Panc1 (cell line): ENCODE measurements at regions not wholly inside any gene's neighbourhood (a gene's known extent, or its start where the extent isn't known, plus 50 kb on each side); places are given as distances from the start of the nearest gene placed in this dataset.

Experiments used
- ATAC-seq: fragments of 200-7000 bp; cut with Tn5 transposase; 2 replicates; pipeline ENCODE4 v1.9.1; 2020; ENCODE audit warnings: mild to moderate bottlenecking, moderate library complexity
- BruUV-seq: library from RNA; stranded (reverse); fragments of 400-500 nt; replicated peaks from 2 replicates; lab custom pipeline; 2021; lab: Mats Ljungman, UMichigan
- CTCF ChIA-PET: fragments of 300-600 bp; sonication (Branson Sonifier 250); formaldehyde crosslinking; loops from one replicate; lab custom pipeline; 2022; ENCODE audit warnings: antibody characterized with exemption; lab: Charles Lee
- POLR2A ChIA-PET: fragments of 300-600 bp; sonication (Branson Sonifier 250); formaldehyde crosslinking; loops from one replicate; lab custom pipeline; 2022; ENCODE audit warnings: antibody characterized with exemption; lab: Charles Lee
- DNase-seq: peaks from one replicate; pipeline ENCODE4 v3.0.0-alpha.2; 2010; ENCODE audit warnings: low read depth, low spot score
- H3K27ac ChIP-seq: 2 replicates; pipeline ENCODE4 v1.5.1; 2011; ENCODE audit warnings: mild to moderate bottlenecking, low read length, inconsistent platforms
- H3K27me3 ChIP-seq: fragments of 200-500 bp; sonication (Bioruptor generic); 2 replicates; pipeline ENCODE4 v1.6.0; 2014; ENCODE audit warnings: low read length, inconsistent platforms; ENCODE audit not compliant: control insufficient read depth, insufficient read depth
- H3K36me3 ChIP-seq: fragments of 200-500 bp; sonication (Bioruptor generic); 2 replicates; pipeline ENCODE4 v1.5.1; 2014; ENCODE audit warnings: inconsistent platforms, mild to moderate bottlenecking, low read length, moderate library complexity; ENCODE audit not compliant: control insufficient read depth, insufficient read depth
- H3K4me1 ChIP-seq: 2 replicates; pipeline ENCODE4 v1.5.1; 2011; ENCODE audit warnings: inconsistent platforms, mild to moderate bottlenecking, low read length, moderate library complexity; ENCODE audit not compliant: control insufficient read depth, insufficient read depth
- H3K4me3 ChIP-seq, 2 experiments: 2 replicates each; pipeline ENCODE4 v1.5.1; 2011 to 2012; ENCODE audit warnings: low read depth in 2 of 2, low read length in 2 of 2, mild to moderate bottlenecking in 2 of 2, inconsistent platforms in 1 of 2, moderate library complexity in 1 of 2
- H3K9me3 ChIP-seq: fragments of 200-500 bp; sonication (Bioruptor generic); 2 replicates; pipeline ENCODE4 v1.5.1; 2014; ENCODE audit warnings: low read depth, mild to moderate bottlenecking, inconsistent platforms, low read length, moderate library complexity; ENCODE audit not compliant: control insufficient read depth, insufficient read depth
- POLR2AphosphoS5 ChIP-seq: IDR thresholded peaks from 2 replicates; pipeline ENCODE4 v1.6.1; 2012; ENCODE audit warnings: mild to moderate bottlenecking, low read depth, low read length, moderate library complexity
- SIN3A ChIP-seq: IDR thresholded peaks from 2 replicates; pipeline ENCODE4 v1.6.1; 2012; ENCODE audit warnings: low read depth, mild to moderate bottlenecking, low read length, moderate library complexity, borderline replicate concordance; ENCODE audit not compliant: insufficient read depth
- TCF7L2 ChIP-seq: IDR thresholded peaks from 2 replicates; pipeline ENCODE4 v1.6.1; 2011; ENCODE audit warnings: mild to moderate bottlenecking, low read depth, low read length, inconsistent platforms
- in situ Hi-C: cut with HindIII; loops from 2 replicates; pipeline ENCODE4 v1.10.0; 2016; ENCODE audit warnings: low sequenced_read_pairs, low pct_unique_long_range_greater_than_20kb
- intact Hi-C: fragments of 100-400 bp; cut with micrococcal nuclease; formaldehyde crosslinking; loops from one replicate; pipeline ENCODE4 v1.10.0; 2022; ENCODE audit not compliant: unreplicated experiment
- TF ChIP-seq, protein P1 (sequence below), 2 experiments: IDR thresholded peaks; 2 replicates each; pipeline ENCODE4 v1.6.1; 2011 to 2012; ENCODE audit warnings: low read depth in 2 of 2, control low read depth in 1 of 2, low read length in 1 of 2, mild to moderate bottlenecking in 1 of 2, moderate library complexity in 1 of 2; ENCODE audit not compliant: insufficient read depth in 1 of 2
- TF ChIP-seq, protein P2 (sequence below): fragments of 450-650 bp; IDR thresholded peaks from 2 replicates; pipeline ENCODE4 v1.5.1; 2017; ENCODE audit warnings: mild to moderate bottlenecking

DNA sequence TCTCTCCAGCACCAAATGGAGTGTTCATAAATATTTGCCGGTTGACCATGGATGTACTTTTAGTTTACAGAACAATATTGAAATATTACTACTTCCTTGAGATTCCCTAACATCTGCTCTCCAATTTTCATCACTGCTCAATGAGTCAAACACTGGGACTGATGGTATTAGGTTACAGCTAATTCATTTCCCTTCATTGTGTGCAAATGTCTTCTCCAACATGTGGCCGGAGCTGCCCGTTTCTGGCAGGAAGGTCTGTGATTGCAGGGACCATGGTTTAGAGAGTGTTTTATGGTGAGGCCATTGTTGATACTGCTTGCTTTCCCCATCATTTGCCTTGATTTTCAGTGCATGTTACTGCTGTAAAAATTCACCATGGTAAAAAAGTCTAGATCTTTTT lies 209.3 kb downstream of the HS3ST3B1 start:
- TF ChIP-seq, protein P1, sequence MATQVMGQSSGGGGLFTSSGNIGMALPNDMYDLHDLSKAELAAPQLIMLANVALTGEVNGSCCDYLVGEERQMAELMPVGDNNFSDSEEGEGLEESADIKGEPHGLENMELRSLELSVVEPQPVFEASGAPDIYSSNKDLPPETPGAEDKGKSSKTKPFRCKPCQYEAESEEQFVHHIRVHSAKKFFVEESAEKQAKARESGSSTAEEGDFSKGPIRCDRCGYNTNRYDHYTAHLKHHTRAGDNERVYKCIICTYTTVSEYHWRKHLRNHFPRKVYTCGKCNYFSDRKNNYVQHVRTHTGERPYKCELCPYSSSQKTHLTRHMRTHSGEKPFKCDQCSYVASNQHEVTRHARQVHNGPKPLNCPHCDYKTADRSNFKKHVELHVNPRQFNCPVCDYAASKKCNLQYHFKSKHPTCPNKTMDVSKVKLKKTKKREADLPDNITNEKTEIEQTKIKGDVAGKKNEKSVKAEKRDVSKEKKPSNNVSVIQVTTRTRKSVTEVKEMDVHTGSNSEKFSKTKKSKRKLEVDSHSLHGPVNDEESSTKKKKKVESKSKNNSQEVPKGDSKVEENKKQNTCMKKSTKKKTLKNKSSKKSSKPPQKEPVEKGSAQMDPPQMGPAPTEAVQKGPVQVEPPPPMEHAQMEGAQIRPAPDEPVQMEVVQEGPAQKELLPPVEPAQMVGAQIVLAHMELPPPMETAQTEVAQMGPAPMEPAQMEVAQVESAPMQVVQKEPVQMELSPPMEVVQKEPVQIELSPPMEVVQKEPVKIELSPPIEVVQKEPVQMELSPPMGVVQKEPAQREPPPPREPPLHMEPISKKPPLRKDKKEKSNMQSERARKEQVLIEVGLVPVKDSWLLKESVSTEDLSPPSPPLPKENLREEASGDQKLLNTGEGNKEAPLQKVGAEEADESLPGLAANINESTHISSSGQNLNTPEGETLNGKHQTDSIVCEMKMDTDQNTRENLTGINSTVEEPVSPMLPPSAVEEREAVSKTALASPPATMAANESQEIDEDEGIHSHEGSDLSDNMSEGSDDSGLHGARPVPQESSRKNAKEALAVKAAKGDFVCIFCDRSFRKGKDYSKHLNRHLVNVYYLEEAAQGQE (IDR thresholded peaks at IDR 0.05; ENCODE audit: insufficient read depth in 1 of 2, low read depth in 2 of 2, low read length in 1 of 2): no peak
- TF ChIP-seq, protein P2, sequence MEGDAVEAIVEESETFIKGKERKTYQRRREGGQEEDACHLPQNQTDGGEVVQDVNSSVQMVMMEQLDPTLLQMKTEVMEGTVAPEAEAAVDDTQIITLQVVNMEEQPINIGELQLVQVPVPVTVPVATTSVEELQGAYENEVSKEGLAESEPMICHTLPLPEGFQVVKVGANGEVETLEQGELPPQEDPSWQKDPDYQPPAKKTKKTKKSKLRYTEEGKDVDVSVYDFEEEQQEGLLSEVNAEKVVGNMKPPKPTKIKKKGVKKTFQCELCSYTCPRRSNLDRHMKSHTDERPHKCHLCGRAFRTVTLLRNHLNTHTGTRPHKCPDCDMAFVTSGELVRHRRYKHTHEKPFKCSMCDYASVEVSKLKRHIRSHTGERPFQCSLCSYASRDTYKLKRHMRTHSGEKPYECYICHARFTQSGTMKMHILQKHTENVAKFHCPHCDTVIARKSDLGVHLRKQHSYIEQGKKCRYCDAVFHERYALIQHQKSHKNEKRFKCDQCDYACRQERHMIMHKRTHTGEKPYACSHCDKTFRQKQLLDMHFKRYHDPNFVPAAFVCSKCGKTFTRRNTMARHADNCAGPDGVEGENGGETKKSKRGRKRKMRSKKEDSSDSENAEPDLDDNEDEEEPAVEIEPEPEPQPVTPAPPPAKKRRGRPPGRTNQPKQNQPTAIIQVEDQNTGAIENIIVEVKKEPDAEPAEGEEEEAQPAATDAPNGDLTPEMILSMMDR: no peak
- TF ChIP-seq SIN3A (no peak), POLR2AphosphoS5 (no peak), TCF7L2 (no peak)
- BruUV-seq: no TSS peak
- Histone ChIP-seq H3K9me3 (no peaks in the 10 kb centered on the region), H3K4me1 (no peaks in the 10 kb centered on the region), H3K4me3 (no peak overlapping the region), H3K27ac (no peak overlapping the region), H3K36me3 (no peaks in the 10 kb centered on the region), H3K27me3 (no peaks in the 10 kb centered on the region)
- DNase-seq: no peak
- in situ Hi-C loops (no loop called here), intact Hi-C loops (no loop called here)
- ATAC-seq: no peak
- POLR2A ChIA-PET: no interaction called here
- CTCF ChIA-PET: no interaction called here

DNA sequence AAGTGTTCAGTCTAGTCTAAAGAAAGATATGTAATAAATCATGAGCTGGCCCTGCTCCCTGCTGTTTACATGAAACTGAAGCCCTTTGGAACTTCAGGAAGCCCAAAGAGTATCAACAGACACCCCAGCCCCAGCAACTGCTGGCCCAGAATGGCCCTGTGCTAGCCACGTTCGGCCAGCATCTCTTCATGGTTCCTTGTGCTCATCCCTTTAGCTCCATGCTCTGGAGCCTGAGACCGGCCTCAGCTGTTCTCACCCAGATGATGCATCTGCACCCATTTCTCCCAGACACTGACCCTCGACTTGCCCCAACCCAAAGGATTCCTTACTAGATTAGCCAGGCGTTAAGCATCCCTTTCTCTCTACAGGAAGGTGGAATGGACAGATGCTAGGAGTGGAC lies 207.3 kb downstream of the HS3ST3B1 start:
- in situ Hi-C loops: no loop called here
- Histone ChIP-seq H3K4me3 (no peak overlapping the region), H3K9me3 (no peaks in the 10 kb centered on the region), H3K27me3 (no peaks in the 10 kb centered on the region), H3K27ac (no peak overlapping the region), H3K36me3 (no peaks in the 10 kb centered on the region), H3K4me1 (no peaks in the 10 kb centered on the region)
- ChIA-PET POLR2A (no interaction called here), CTCF (no interaction called here)
- BruUV-seq: no TSS peak
- TF ChIP-seq TCF7L2 (no peak), POLR2AphosphoS5 (no peak), SIN3A (no peak)
- TF ChIP-seq, protein P2: no peak
- TF ChIP-seq, protein P1 (IDR thresholded peaks at IDR 0.05; ENCODE audit: insufficient read depth in 1 of 2, low read depth in 2 of 2, low read length in 1 of 2): no peak
- DNase-seq: no peak
- no peak for ATAC-seq
- intact Hi-C loops: no loop called here
